ENCODE measurements at regions not wholly inside any gene's neighbourhood (a gene's known extent, or its start where the extent isn't known, plus 50 kb on each side); places are given as distances from the start of the nearest gene placed in this dataset.
"Not testable (repeated sequence)": the region's sequence is repeated elsewhere in the genome, so short reads cannot be mapped to it uniquely, and the experiment has no call there.

GRCh38 chr19:7405482-7405881 lies 56.7 kb downstream of the ARHGEF18 start:
- TF ChIP-seq POLR2A (IDR thresholded peaks at IDR 0.05; ENCODE audit: low read length); GATA1 (IDR thresholded peaks at IDR 0.05; ENCODE audit: low read depth, low read length): not testable (repeated sequence)

Data from erythroblast (primary cell).